ENCODE measurements at regions not wholly inside any gene's neighbourhood (a gene's known extent, or its start where the extent isn't known, plus 50 kb on each side); places are given as distances from the start of the nearest gene placed in this dataset.
"Not testable (repeated sequence)": the region's sequence is repeated elsewhere in the genome, so short reads cannot be mapped to it uniquely, and the experiment has no call there.

- Mint-ChIP-seq H3K36me3 (ENCODE audit: low read depth) (no peaks in the 10 kb centered on the region), H3K27ac (no peak overlapping the region), H3K4me1 (ENCODE audit: low read depth) (no peaks in the 10 kb centered on the region), H3K27me3 (peaks cover 9% of the 10 kb centered on the region), H3K4me3 (no peak overlapping the region), H3K9me3 (no peaks in the 10 kb centered on the region)
- intact Hi-C loops (cut with micrococcal nuclease) = no loop called here
Measured at GRCh38 chr14:30444451-30444850, 114.5 kb upstream of the G2E3 start.

- Mint-ChIP-seq H3K4me1 (ENCODE audit: low read depth) (no peaks in the 10 kb centered on the region), H3K36me3 (ENCODE audit: low read depth) (no peaks in the 10 kb centered on the region), H3K27me3 (peaks cover 9% of the 10 kb centered on the region), H3K4me3 (no peak overlapping the region), H3K9me3 (no peaks in the 10 kb centered on the region), H3K27ac (no peak overlapping the region)
- intact Hi-C loops (cut with micrococcal nuclease) = no loop called here
Measured at GRCh38 chr14:30445011-30445793, 113.8 kb upstream of the G2E3 start.

DNA sequence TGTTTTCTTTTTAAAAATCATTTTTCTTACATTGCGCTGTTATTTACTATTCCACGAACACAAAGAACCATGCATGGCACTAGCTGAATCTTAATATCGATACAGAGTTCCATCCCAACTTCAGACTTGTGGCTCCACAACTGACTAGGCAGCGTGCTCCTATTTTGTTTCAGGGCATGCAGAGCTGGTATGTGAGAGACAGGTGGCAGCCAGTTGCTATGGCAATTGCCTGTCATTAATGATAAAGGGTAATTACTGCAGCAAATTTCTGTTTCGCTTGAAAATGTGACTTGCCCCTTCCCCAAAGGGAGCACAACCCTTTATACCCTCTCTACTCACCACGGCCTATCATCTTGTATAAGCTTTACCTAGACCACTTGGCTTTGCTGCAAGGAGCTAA lies 113.1 kb upstream of the G2E3 start:
- H3K27me3 Mint-ChIP-seq = peaks cover 9% of the 10 kb centered on the region
- intact Hi-C loops (cut with micrococcal nuclease) = no loop called here
- H3K4me1 Mint-ChIP-seq (ENCODE audit: low read depth) = no peaks in the 10 kb centered on the region
- no peak overlapping the region for H3K27ac Mint-ChIP-seq
- H3K4me3 Mint-ChIP-seq = no peak overlapping the region
- no peaks in the 10 kb centered on the region for H3K36me3 Mint-ChIP-seq (ENCODE audit: low read depth)
- no peaks in the 10 kb centered on the region for H3K9me3 Mint-ChIP-seq

GRCh38 chr14:30450631-30451545 lies 108.1 kb upstream of the G2E3 start:
- Mint-ChIP-seq H3K4me3 (no peak overlapping the region), H3K4me1 (ENCODE audit: low read depth) (no peaks in the 10 kb centered on the region), H3K36me3 (ENCODE audit: low read depth) (no peaks in the 10 kb centered on the region), H3K27me3 (peaks cover 2% of the 10 kb centered on the region), H3K9me3 (no peaks in the 10 kb centered on the region), H3K27ac (no peak overlapping the region)
- intact Hi-C loops (cut with micrococcal nuclease) = no loop called here

DNA sequence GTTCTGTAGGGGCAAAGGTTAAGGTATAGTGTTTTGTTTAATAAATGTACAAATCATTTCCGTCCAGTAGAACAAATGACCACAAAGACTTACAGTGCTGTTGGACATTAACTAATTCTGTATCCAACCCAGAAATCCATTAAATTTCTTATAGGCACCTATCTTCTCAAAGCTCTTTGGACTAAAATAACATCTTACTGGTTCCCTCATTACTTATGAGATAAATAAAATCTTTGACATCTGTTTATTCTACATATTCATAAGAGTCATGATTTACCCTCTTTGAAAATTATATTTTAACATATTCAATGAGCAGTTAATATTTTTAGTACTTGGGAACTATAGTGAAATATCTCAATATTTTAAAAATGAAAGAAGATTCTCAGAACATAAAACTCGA lies 102.7 kb upstream of the G2E3 start:
- no peaks in the 10 kb centered on the region for H3K4me1 Mint-ChIP-seq (ENCODE audit: low read depth)
- H3K4me3 Mint-ChIP-seq = no peak overlapping the region
- no peaks in the 10 kb centered on the region for H3K9me3 Mint-ChIP-seq
- H3K36me3 Mint-ChIP-seq (ENCODE audit: low read depth) = no peaks in the 10 kb centered on the region
- no peaks in the 10 kb centered on the region for H3K27me3 Mint-ChIP-seq
- H3K27ac Mint-ChIP-seq = no peak overlapping the region
- intact Hi-C loops (cut with micrococcal nuclease) = no loop called here

- Mint-ChIP-seq H3K36me3 (ENCODE audit: low read depth) (no peaks in the 10 kb centered on the region), H3K4me3 (no peak overlapping the region), H3K9me3 (no peaks in the 10 kb centered on the region), H3K4me1 (ENCODE audit: low read depth) (no peaks in the 10 kb centered on the region), H3K27ac (no peak overlapping the region), H3K27me3 (no peaks in the 10 kb centered on the region)
- intact Hi-C loops (cut with micrococcal nuclease) = no loop called here
Measured at GRCh38 chr14:30462358-30462757, 96.6 kb upstream of the G2E3 start.

DNA sequence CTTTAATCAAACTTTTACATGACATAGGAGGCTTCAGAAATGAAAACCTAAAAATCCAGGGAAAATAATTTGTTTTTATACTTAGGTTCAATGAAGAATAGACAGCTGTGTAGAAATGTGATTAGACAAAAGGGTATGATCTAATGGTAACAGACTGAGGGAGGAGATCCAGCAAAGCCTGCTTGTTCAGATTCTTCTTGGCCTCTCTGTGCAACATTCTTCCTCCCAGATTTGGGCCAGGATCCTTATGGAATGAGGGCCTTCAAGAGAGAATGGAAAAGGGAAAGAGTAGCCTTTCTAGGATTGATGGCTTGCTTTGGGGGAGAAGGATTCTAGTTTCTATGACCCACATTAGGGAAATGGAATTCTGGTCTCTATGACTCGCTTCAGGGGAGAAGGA lies 94.5 kb upstream of the G2E3 start:
- Mint-ChIP-seq H3K27me3 (no peaks in the 10 kb centered on the region), H3K27ac (no peak overlapping the region), H3K4me3 (no peak overlapping the region), H3K4me1 (ENCODE audit: low read depth) (no peaks in the 10 kb centered on the region), H3K9me3 (no peaks in the 10 kb centered on the region), H3K36me3 (ENCODE audit: low read depth) (no peaks in the 10 kb centered on the region)
- intact Hi-C loops (cut with micrococcal nuclease) = no loop called here

GRCh38 chr14:30468354-30468753 lies 90.6 kb upstream of the G2E3 start:
- Mint-ChIP-seq H3K27me3 (no peaks in the 10 kb centered on the region), H3K36me3 (ENCODE audit: low read depth) (no peaks in the 10 kb centered on the region), H3K4me3 (no peak overlapping the region), H3K4me1 (ENCODE audit: low read depth) (no peaks in the 10 kb centered on the region), H3K27ac (no peak overlapping the region), H3K9me3 (no peaks in the 10 kb centered on the region)
- intact Hi-C loops (cut with micrococcal nuclease) = no loop called here

- Mint-ChIP-seq H3K9me3 (no peaks in the 10 kb centered on the region), H3K27me3 (no peaks in the 10 kb centered on the region), H3K36me3 (ENCODE audit: low read depth) (no peaks in the 10 kb centered on the region), H3K27ac (no peak overlapping the region), H3K4me1 (ENCODE audit: low read depth) (no peaks in the 10 kb centered on the region), H3K4me3 (no peak overlapping the region)
- intact Hi-C loops (cut with micrococcal nuclease) = no loop called here
Measured at GRCh38 chr14:30471980-30472379, 87.0 kb upstream of the G2E3 start.

- H3K4me1 Mint-ChIP-seq (ENCODE audit: low read depth); H3K27ac Mint-ChIP-seq; H3K36me3 Mint-ChIP-seq (ENCODE audit: low read depth); H3K27me3 Mint-ChIP-seq; H3K4me3 Mint-ChIP-seq; H3K9me3 Mint-ChIP-seq; intact Hi-C loops (cut with micrococcal nuclease): not testable (repeated sequence)
Measured at GRCh38 chr14:30473846-30474696, 84.9 kb upstream of the G2E3 start.

DNA sequence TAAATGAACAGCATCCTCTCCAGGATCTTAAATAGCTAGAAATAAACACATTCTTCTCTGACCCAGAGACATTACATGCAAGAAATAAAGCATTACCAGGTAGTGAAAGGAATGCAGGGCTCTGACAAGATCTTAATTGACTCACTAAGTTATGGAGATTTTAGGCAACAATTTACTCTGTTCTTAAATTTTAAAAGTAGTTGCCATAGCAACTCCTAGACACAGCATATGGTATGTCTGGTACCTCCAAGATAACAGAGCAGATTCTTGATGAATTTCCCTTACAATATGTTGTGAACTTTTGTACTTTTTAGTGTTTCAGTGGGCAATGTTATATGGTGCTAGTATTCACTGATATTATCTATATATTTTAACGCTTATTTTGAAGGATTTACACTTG lies 76.7 kb upstream of the G2E3 start:
- intact Hi-C loops (cut with micrococcal nuclease) = no loop called here
- Mint-ChIP-seq H3K4me1 (ENCODE audit: low read depth) (no peaks in the 10 kb centered on the region), H3K27me3 (no peaks in the 10 kb centered on the region), H3K4me3 (no peak overlapping the region), H3K9me3 (no peaks in the 10 kb centered on the region), H3K36me3 (ENCODE audit: low read depth) (no peaks in the 10 kb centered on the region), H3K27ac (no peak overlapping the region)

GRCh38 chr14:30484201-30484600 lies 74.8 kb upstream of the G2E3 start:
- H3K36me3 Mint-ChIP-seq (ENCODE audit: low read depth) = no peaks in the 10 kb centered on the region
- intact Hi-C loops (cut with micrococcal nuclease) = no loop called here
- H3K4me3 Mint-ChIP-seq = no peak overlapping the region
- H3K9me3 Mint-ChIP-seq = no peaks in the 10 kb centered on the region
- H3K27me3 Mint-ChIP-seq = no peaks in the 10 kb centered on the region
- H3K4me1 Mint-ChIP-seq (ENCODE audit: low read depth) = no peaks in the 10 kb centered on the region
- no peak overlapping the region for H3K27ac Mint-ChIP-seq

- Mint-ChIP-seq H3K36me3 (ENCODE audit: low read depth) (no peaks in the 10 kb centered on the region), H3K4me3 (no peak overlapping the region), H3K9me3 (no peaks in the 10 kb centered on the region), H3K27me3 (no peaks in the 10 kb centered on the region), H3K4me1 (ENCODE audit: low read depth) (no peaks in the 10 kb centered on the region), H3K27ac (no peak overlapping the region)
- intact Hi-C loops (cut with micrococcal nuclease) = no loop called here
Measured at GRCh38 chr14:30484976-30485375, 74.0 kb upstream of the G2E3 start.

DNA sequence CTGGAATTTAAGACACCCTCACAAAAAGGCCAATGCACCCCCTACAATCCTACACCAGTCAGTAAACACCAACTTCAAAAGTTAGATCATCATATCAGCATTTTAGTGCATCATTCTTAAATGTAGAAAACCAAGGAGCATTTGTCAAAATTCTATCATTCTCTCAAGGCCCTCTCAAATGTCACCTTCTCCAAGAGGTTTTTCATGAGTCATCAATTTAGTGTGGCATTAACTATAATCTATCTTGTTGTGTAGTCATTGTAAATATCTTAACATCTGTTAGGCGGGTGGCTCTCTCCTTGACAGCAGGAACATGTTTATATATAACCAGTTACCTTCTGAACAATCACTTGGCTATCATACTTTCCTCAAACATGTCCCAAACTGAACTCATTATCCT lies 62.1 kb upstream of the G2E3 start:
- no peaks in the 10 kb centered on the region for H3K9me3 Mint-ChIP-seq
- intact Hi-C loops (cut with micrococcal nuclease) = no loop called here
- no peak overlapping the region for H3K4me3 Mint-ChIP-seq
- no peaks in the 10 kb centered on the region for H3K36me3 Mint-ChIP-seq (ENCODE audit: low read depth)
- H3K27me3 Mint-ChIP-seq = peaks cover 5% of the 10 kb centered on the region
- no peak overlapping the region for H3K27ac Mint-ChIP-seq
- no peaks in the 10 kb centered on the region for H3K4me1 Mint-ChIP-seq (ENCODE audit: low read depth)

Data from dendritic cell treated with granulocyte-macrophage colony-stimulating factor and Interleukin-4, amounts not matched to agents 40 ng/mL and 50 ng/mL, for 4 days (primary cell).